OCI-LY7 (cell line): ENCODE measurements at regions not wholly inside any gene's neighbourhood (a gene's known extent, or its start where the extent isn't known, plus 50 kb on each side); places are given as distances from the start of the nearest gene placed in this dataset.

ENCODE experiments used
- BruUV-seq: library from RNA; stranded (reverse); fragments of 400-500 nt; replicated peaks from 2 replicates; lab custom pipeline; 2021; lab: Mats Ljungman, UMichigan
- CTCF ChIA-PET: fragments of 300-600 bp; sonication (Branson Sonifier 250); formaldehyde crosslinking; loops from one replicate; lab custom pipeline; 2022; ENCODE audit warnings: antibody characterized with exemption; ENCODE audit not compliant: unreplicated experiment; lab: Charles Lee
- POLR2A ChIA-PET: fragments of 300-600 bp; sonication (Branson Sonifier 250); formaldehyde crosslinking; loops from one replicate; lab custom pipeline; 2022; ENCODE audit warnings: antibody characterized with exemption; lab: Charles Lee
- DNase-seq: peaks from one replicate; pipeline ENCODE4 v3.0.0-alpha.2; 2015; ENCODE audit warnings: low spot score
- H2AFZ ChIP-seq: fragments of 200-600 bp; sonication (generic), shearing (Covaris generic); 2 replicates; pipeline ENCODE4 v1.6.1; 2014; ENCODE audit warnings: mild to moderate bottlenecking, antibody characterized with exemption, low read length, moderate library complexity
- H3K27ac ChIP-seq: fragments of 200-600 bp; sonication (generic); 2 replicates; pipeline ENCODE4 v1.5.1; 2014; ENCODE audit warnings: mixed run types, low read depth, mild to moderate bottlenecking, moderate library complexity, low read length, inconsistent platforms; ENCODE audit not compliant: poor library complexity, severe bottlenecking
- H3K36me3 ChIP-seq: fragments of 200-600 bp; sonication (generic); 2 replicates; pipeline ENCODE4 v1.6.1; 2014; ENCODE audit warnings: mild to moderate bottlenecking, antibody characterized with exemption, low read length, moderate library complexity, mixed read lengths; ENCODE audit not compliant: insufficient read depth
- H3K4me1 ChIP-seq: fragments of 200-600 bp; sonication (generic); 2 replicates; pipeline ENCODE4 v1.5.1; 2014; ENCODE audit warnings: mild to moderate bottlenecking, low read length; ENCODE audit not compliant: insufficient read depth, poor library complexity, severe bottlenecking
- H3K4me2 ChIP-seq: fragments of 200-600 bp; sonication (generic); 2 replicates; pipeline ENCODE4 v1.6.1; 2014; ENCODE audit warnings: mild to moderate bottlenecking, low read length
- H3K4me3 ChIP-seq: fragments of 200-600 bp; sonication (generic); 2 replicates; pipeline ENCODE4 v1.5.1; 2014; ENCODE audit warnings: mild to moderate bottlenecking, low read depth, low read length; ENCODE audit not compliant: poor library complexity, severe bottlenecking
- H3K79me2 ChIP-seq: fragments of 200-600 bp; sonication (generic); 2 replicates; pipeline ENCODE4 v1.6.1; 2016; ENCODE audit warnings: low read depth, mild to moderate bottlenecking, low read length, moderate library complexity, mixed read lengths; ENCODE audit not compliant: insufficient read depth
- H3K9me2 ChIP-seq: fragments of 200-600 bp; sonication (generic); 2 replicates; pipeline ENCODE4 v1.6.1; 2016; ENCODE audit warnings: mild to moderate bottlenecking, low read length, mixed read lengths; ENCODE audit not compliant: insufficient read depth
- H3K9me3 ChIP-seq: fragments of 200-600 bp; sonication (generic); 2 replicates; pipeline ENCODE4 v1.6.1; 2014; ENCODE audit warnings: mild to moderate bottlenecking, mixed run types, low read length, mixed read lengths
- H4K20me1 ChIP-seq: fragments of 200-600 bp; sonication (generic); 2 replicates; pipeline ENCODE4 v1.6.1; 2014; ENCODE audit warnings: mild to moderate bottlenecking, antibody characterized with exemption, low read length, moderate library complexity, mixed read lengths; ENCODE audit not compliant: insufficient read depth
- CTCF ChIP-seq: fragments of 200-600 bp; sonication (generic); conservative IDR thresholded peaks from 2 replicates; pipeline ENCODE4 v1.5.1; 2014; ENCODE audit warnings: mild to moderate bottlenecking, antibody characterized with exemption, low read length, moderate library complexity, mixed read lengths
- EZH2phosphoT487 ChIP-seq: fragments of 200-600 bp; sonication (generic); IDR thresholded peaks from 2 replicates; pipeline ENCODE4 v1.6.1; 2018; ENCODE audit warnings: low read depth, borderline replicate concordance, mild to moderate bottlenecking, mixed run types, antibody characterized with exemption, low read length, moderate library complexity, mixed read lengths
- intact Hi-C: fragments of 100-400 bp; cut with micrococcal nuclease; formaldehyde crosslinking; loops from one replicate; pipeline ENCODE4 v1.10.0; 2022; ENCODE audit not compliant: unreplicated experiment

- intact Hi-C loops, result no loop called here
- ChIA-PET POLR2A (no interaction called here), CTCF (no interaction called here)
- no peak for DNase-seq
- no peaks in the 10 kb centered on the region for H3K79me2 ChIP-seq
- H3K36me3 ChIP-seq, result no peaks in the 10 kb centered on the region
- H3K4me1 ChIP-seq, result no peaks in the 10 kb centered on the region
- no peak for TF ChIP-seq CTCF
- no peak for TF ChIP-seq EZH2phosphoT487
- no peak overlapping the region for H3K4me3 ChIP-seq
- no peaks in the 10 kb centered on the region for H3K9me3 ChIP-seq
- H3K9me2 ChIP-seq, result no peaks in the 10 kb centered on the region
- no peaks in the 10 kb centered on the region for H4K20me1 ChIP-seq
- no peak overlapping the region for H3K4me2 ChIP-seq
- BruUV-seq, result no TSS peak
- H3K27ac ChIP-seq, result no peak overlapping the region
- no peak overlapping the region for H2AFZ ChIP-seq
Measured at GRCh38 chr11:116184763-116185162, 588.0 kb downstream of the BUD13 start.

- Histone ChIP-seq H3K4me1 (no peaks in the 10 kb centered on the region), H4K20me1 (no peaks in the 10 kb centered on the region), H3K36me3 (no peaks in the 10 kb centered on the region), H3K9me3 (no peaks in the 10 kb centered on the region), H3K4me3 (no peak overlapping the region), H3K79me2 (no peaks in the 10 kb centered on the region), H3K27ac (no peak overlapping the region), H2AFZ (no peak overlapping the region), H3K9me2 (no peaks in the 10 kb centered on the region), H3K4me2 (no peak overlapping the region)
- intact Hi-C loops, result no loop called here
- no TSS peak for BruUV-seq
- ChIA-PET CTCF (no interaction called here), POLR2A (interaction anchor here (1.3 kb wide), 1 partner anchor 8 kb away, joined by 4 read pairs; no protein-coding TSS in a partner anchor)
- TF ChIP-seq EZH2phosphoT487, result no peak
- no peak for TF ChIP-seq CTCF
- DNase-seq, result no peak
Measured at GRCh38 chr11:116182356-116182966, 590.3 kb downstream of the BUD13 start.

- Histone ChIP-seq H2AFZ (no peak overlapping the region), H4K20me1 (no peaks in the 10 kb centered on the region), H3K4me1 (no peaks in the 10 kb centered on the region), H3K9me2 (no peaks in the 10 kb centered on the region), H3K4me2 (no peak overlapping the region), H3K36me3 (no peaks in the 10 kb centered on the region), H3K9me3 (no peaks in the 10 kb centered on the region), H3K79me2 (no peaks in the 10 kb centered on the region), H3K4me3 (no peak overlapping the region), H3K27ac (no peak overlapping the region)
- TF ChIP-seq EZH2phosphoT487, result no peak
- TF ChIP-seq CTCF, result no peak
- BruUV-seq, result no TSS peak
- POLR2A ChIA-PET, result interaction anchor here (0.6 kb wide), 1 partner anchor 10 kb away, joined by 3 read pairs; no protein-coding TSS in a partner anchor
- DNase-seq, result no peak
- intact Hi-C loops, result no loop called here
- CTCF ChIA-PET, result no interaction called here
Measured at GRCh38 chr11:116180806-116181600, 591.8 kb downstream of the BUD13 start.
